GM11168 (cell line): ENCODE measurements at regions not wholly inside any gene's neighbourhood (a gene's known extent, or its start where the extent isn't known, plus 50 kb on each side); places are given as distances from the start of the nearest gene placed in this dataset.

Experiments used
- in situ Hi-C: fragments of 300-500 bp; cut with MboI; formaldehyde crosslinking; loops from one replicate; pipeline ENCODE4 v1.12.0; 2022; ENCODE audit warnings: low sequenced_read_pairs; ENCODE audit not compliant: unreplicated experiment

DNA sequence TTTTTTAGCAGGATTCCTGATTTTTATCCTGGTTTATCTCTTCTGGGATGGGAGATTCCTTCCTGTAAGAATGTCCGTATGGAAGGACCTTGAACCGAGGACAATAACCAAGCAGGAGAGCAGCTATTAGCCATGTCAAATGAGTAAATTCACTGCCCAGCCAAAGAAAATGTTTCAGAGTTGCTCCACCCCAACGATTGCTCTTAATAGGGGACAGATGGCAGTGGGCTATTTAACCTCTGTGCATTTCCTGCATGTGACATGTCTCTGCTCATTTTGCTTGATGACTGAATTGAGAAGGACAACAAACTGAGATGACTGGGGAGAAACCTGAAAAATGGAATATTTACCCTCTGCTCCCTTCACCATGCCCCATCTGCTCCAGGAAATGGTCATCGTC lies 479.9 kb upstream of the ZNF462 start:
- in situ Hi-C loops, result no loop called here

DNA sequence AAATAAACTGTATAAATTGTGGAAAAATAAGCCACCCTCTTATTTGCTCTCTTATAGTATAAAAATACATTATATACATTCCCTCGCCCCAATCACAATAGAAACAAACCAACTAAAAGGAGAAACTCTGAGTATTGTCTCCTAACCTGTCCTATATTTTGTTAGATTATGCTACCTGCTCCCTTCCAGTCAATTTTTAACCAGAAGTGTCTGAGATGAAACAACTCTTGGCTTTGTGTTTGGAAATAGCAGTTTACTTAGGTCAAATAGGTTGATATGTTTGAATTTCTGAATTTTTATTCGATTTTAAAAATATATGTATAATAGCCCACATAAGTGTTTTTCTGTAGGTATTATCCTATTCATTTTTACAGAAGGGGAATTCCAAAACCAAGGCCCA lies 475.0 kb upstream of the ZNF462 start:
- in situ Hi-C loops, result no loop called here

DNA sequence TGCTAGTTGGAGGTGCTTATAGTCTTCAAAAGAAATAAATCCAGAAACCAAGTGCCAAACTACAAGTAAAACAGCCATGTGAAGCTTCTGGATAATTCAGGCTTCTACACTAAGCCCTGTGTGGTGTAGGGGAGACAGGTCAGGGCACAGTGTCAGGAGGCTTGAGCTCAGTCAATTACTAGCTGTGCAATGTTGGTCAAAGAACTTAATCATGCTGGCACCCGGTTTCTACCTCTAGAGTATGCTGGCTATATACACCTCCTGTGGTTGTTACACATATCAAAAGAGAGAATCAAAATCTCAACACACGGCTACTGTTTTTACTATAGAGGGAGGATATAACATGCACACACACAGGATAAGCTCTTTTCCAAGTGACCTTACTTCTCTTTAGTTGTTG lies 469.7 kb upstream of the ZNF462 start:
- in situ Hi-C loops, result no loop called here

DNA sequence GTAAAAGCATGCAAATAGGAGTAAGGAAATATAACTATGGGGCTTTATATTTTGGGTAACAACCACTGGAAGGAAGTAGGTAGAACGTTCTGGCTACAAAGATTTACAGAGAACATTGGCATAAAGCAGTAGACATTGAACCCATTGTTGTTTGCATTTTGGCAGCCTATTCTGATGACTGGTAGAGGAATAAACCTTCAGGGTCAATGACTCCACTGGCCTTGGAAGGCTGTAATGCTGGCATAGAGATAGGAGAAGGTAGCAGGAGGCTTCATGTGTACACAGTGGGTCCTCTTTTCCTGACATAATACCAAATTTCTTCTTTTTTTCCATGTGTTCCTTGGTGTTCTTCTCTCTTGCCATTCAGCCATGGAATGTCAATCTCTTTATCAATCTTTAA lies 462.8 kb upstream of the ZNF462 start:
- in situ Hi-C loops, result no loop called here

DNA sequence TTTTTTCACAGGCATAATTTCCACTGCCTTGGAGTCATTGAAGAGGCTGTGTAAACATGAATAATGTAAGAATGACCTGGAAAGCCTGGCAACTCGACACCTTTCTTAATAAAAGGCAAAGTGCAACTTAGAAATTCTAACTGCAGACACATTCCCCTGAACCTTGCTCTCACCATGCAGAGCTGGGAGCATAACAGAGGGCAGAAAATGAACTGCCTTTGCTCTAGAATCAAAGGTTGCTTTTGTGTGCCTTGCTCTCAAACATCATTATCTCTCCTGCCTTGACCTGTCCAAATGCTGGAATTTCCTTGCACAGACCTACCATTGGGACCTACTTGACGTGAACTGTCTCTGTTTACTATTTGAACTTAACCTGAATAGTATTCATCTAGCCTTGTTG lies 462.0 kb upstream of the ZNF462 start:
- in situ Hi-C loops, result no loop called here

- in situ Hi-C loops, result no loop called here
These were observed 459.9 kb upstream of the ZNF462 start for GRCh38 chr9:106403081-106403480.

DNA sequence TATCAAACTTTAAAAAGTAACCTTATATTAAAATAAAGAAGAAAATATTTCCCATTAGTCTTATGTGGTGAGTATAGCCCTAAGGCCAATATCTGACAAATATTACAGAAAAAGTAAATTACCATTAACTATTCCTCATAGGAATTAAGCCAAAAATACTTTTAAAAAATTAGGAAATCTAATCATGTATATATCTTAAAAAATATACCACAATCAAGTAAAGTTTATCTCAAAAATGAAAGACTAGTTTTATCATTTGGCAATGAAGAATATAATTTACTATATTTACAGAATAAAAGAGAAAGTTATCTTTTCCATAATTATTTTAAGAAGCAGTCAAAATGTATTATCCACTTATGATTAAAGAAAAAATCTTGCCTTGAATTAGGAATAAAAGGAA lies 458.8 kb upstream of the ZNF462 start:
- in situ Hi-C loops, result no loop called here

GRCh38 chr9:106405871-106406435 lies 457.0 kb upstream of the ZNF462 start:
- in situ Hi-C loops, result no loop called here

DNA sequence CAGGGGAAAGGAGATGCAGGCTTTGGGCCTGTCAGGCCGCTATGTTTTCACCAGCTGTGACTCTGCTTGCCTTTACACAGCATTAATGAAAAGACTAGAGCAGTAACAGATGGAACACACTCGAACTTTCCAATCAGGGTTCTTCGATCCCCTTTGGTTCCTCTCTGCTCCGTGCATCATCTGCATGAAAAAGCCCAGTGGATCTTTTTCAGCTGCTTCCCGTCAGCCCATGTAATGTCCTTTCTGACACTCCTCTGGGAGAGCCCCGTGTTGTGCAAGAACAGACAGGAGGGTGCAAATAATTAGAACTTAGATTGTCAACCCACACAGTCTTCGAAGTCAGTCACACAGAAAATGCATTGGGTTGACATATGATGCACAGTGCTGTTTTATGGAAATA lies 448.9 kb upstream of the ZNF462 start:
- in situ Hi-C loops, result no loop called here

DNA sequence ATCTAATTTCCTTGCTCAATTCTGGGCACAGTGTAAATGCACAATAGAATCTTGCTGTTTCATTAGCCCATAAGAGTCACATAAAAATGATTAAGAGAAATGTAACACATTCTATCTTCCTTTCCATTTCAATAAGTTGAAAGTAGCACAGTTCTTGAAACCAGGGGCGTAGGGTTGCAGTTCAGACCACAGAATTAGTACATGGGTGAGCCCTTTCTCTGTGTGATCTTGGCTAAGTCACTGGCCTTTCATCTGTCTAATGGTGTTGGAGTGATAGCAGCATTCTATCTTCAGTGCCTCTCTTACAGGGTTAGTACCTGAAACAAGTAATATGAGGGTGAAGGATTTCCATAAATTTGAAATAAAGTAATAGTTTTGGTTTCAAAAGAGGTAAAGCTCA lies 445.3 kb upstream of the ZNF462 start:
- in situ Hi-C loops, result no loop called here

GRCh38 chr9:106419829-106420228 lies 443.1 kb upstream of the ZNF462 start:
- in situ Hi-C loops, result no loop called here

GRCh38 chr9:106420511-106420944 lies 442.4 kb upstream of the ZNF462 start:
- in situ Hi-C loops, result no loop called here

- in situ Hi-C loops, result no loop called here
These were observed 441.2 kb upstream of the ZNF462 start for GRCh38 chr9:106421772-106422171.

DNA sequence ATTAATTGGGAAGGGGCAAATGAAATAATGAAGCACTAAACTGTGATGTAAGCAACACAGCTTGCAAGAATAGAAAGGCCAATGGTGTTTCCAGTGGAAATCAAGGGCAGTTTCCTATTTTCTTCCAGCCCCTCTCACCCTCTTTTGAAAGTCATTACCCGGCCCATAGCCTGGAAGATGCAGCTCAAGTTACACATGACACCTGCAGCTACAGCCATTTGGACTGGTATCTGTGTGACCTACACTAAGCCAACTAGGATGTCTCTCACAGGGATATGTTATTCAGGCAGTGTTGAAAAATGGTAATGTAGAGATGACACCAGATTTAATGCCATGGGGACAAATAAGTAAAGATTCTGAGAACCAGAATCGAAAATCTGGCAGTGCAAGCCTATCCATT lies 439.4 kb upstream of the ZNF462 start:
- in situ Hi-C loops, result no loop called here

DNA sequence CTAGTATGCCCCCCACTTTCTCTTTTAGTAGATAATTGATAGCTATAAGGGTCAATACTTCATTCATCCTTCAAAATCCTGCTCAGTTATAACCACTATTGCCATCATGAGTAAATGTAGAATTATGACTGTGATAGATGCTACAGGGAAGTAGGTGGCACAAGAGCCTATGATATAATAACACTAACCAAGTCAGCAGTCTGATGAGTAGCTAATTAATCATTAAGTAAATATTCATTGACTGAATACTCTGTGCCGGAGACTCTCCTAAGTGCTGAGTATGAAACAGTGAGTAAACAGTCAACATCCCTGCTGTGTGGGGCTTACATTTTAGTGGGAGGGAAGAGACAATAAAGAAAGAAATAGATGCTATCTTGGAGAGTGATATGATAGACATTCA lies 430.3 kb upstream of the ZNF462 start:
- in situ Hi-C loops, result no loop called here

DNA sequence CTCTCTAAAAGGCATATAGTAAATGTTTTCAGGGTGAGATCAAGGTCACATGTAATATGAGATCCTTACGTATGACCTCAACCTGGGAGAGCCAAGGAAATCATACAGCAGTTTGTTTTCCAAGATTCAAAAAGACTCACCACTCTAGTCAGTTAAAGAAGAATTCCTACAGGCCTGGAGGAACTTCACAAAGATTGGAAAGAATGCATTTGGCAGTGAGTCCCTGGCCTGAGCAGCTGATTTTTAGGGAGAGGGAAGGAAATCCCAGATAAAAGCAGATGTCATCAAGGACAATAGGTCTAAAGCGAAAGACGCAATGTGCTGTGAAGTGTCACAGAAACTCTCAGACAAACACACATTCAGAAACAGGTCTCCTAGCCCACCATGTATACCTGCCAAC lies 424.0 kb upstream of the ZNF462 start:
- in situ Hi-C loops, result no loop called here

DNA sequence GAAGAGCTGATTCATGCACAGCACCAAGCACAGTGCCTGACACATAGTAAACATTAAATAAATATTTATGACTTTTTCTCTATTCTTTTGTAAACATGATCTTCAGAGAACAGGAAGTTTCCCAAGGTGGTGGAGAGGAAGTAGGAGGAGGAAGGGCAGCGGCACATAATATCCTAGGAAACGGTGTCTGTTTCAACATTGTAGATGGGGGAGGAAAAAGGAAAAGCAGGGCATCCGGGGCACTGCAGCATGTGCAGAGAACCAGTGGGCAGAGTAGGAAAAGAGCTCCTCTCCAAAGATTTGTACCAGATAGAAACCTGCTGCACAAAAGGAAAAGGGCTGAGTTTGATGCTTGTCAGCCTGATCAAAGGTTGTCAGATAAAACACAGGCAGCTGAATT lies 421.7 kb upstream of the ZNF462 start:
- in situ Hi-C loops, result no loop called here

DNA sequence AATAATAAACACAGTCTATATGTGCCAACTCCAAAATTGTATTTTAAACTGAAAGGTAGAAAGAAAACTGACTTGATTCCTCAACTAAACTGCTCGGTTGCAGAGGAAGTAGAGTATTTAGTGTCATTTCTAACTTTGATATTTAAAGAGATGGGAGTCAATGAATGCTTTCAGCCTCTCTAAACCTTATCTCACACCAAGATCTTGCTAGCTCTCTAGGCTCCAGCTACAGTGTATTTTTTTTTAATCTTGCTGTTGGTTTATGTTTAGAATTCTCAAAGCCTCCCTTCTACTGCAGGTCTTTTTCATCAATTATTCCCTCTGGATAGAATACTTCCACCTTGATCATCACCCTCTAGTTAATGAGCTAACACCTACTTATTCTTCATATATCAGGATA lies 419.4 kb upstream of the ZNF462 start:
- in situ Hi-C loops, result no loop called here

DNA sequence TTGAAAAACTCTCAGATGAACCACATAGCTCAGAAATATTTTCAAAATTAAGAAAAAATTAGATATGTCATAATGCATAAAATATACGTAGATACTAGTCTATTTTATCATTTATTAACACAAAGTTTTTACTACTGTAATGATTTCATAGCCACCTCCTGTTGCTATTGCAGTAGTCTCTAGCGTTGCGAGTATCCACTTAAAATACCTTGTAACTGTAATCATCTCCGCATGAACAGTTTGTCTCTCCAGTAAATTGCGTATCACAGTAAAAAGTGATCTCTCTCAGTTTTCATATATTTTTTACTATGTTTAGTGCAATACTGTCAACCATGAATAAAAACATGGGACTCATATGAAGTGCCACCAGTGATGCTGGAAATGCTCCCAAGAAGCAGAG lies 417.9 kb upstream of the ZNF462 start:
- in situ Hi-C loops, result no loop called here

DNA sequence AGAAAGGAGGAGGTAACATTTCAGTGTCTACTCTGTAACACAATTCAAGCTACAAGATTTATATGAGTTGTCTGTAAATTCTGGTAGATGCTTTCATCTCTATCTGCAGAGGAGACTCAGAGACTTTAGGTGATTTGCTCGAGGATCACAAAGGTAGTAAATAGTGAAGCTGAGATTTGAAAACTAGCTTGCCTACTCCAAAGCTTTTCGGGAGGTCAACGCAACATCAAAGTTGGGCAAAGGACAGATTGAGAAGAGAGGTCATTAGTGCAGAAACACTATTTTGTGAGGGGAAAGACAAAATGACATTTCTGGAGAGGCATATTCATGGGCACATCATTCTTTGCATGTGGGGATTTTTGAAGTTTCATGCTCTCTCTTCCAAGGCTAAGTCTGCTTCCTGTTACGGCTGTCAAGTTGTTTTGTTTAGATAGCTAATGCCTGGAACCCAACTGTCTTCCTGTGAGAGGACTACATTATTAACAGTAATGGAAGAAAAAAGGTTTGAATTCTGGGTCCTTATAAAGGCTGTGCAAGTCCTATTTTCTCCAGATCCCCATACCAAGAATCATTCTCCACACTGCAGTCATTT lies 413.5 kb upstream of the ZNF462 start:
- in situ Hi-C loops, result no loop called here

- in situ Hi-C loops, result no loop called here
These were observed 412.4 kb upstream of the ZNF462 start for GRCh38 chr9:106450549-106450948.

- in situ Hi-C loops, result no loop called here
These were observed 411.7 kb upstream of the ZNF462 start for GRCh38 chr9:106451223-106451622.

DNA sequence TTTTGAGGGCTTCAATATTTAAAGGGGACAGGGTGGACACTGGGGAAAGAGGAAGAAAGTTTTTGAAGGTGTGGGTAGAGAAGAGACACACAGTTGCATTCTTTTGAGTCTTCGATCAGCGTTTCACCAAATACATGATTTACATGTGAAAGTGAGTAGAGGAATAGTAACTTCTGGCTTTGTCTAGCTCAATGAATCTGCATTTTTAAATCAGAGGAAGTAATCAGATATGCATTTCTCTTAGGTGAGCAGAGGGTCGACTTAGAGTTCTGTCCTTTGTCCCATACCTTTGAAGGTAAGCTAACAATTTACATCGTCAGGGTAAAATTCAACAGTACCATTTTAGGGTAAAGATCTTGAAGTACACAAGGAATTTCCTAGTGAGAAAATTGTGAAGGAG lies 406.4 kb upstream of the ZNF462 start:
- in situ Hi-C loops, result no loop called here
